ENCODE measurements at regions not wholly inside any gene's neighbourhood (a gene's known extent, or its start where the extent isn't known, plus 50 kb on each side); places are given as distances from the start of the nearest gene placed in this dataset.
A peak's percentile ranks its signal among the peaks of the same experiment; 100 is the strongest.

DNA sequence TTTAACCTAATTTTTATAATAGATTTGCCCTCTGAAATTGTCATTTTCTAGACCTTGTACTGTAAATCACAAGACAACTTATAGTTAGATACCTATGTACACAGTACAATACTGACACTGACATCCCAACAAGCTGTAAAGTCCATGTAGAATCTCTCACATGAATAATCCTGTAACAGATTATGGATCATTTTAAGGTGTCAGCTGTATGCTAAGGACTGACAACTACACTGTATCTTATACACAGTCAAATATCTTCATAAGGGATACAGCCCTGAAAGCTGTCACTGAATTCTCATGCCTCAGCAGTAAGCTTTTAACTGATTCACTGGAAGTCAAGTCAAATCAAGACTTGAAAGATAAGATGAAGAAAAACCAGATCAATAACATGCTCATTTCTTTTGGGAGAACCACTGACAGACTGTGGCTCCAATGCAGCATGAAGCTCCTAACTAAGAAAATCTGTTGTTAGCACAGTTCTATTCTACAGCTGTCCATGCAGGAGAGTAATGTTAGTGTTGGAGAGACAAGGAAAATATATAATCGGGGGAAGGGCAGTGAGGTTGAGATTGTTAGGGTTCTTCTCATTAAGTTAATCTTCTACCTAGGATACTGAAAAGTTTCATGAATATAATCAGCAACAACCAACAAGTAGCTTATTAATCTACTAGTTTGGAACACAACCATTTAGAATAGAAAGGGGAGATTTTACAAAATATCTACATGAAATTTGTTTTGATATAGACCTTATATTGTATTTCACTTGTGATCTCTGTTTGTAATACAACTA, 612.0 kb downstream of the PCDH18 start:
- Mint-ChIP-seq H3K27me3 (ENCODE audit: unreplicated experiment) (no peaks in the 10 kb centered on the region), H3K4me3 (ENCODE audit: unreplicated experiment) (no peak overlapping the region), H3K4me1 (ENCODE audit: low read depth, unreplicated experiment) (peaks cover 7% of the 10 kb centered on the region), H3K27ac (ENCODE audit: unreplicated experiment) (no peak overlapping the region), H3K9me3 (ENCODE audit: unreplicated experiment) (no peaks in the 10 kb centered on the region), H3K36me3 (ENCODE audit: unreplicated experiment) (no peaks in the 10 kb centered on the region)
- TF ChIP-seq, protein P1, sequence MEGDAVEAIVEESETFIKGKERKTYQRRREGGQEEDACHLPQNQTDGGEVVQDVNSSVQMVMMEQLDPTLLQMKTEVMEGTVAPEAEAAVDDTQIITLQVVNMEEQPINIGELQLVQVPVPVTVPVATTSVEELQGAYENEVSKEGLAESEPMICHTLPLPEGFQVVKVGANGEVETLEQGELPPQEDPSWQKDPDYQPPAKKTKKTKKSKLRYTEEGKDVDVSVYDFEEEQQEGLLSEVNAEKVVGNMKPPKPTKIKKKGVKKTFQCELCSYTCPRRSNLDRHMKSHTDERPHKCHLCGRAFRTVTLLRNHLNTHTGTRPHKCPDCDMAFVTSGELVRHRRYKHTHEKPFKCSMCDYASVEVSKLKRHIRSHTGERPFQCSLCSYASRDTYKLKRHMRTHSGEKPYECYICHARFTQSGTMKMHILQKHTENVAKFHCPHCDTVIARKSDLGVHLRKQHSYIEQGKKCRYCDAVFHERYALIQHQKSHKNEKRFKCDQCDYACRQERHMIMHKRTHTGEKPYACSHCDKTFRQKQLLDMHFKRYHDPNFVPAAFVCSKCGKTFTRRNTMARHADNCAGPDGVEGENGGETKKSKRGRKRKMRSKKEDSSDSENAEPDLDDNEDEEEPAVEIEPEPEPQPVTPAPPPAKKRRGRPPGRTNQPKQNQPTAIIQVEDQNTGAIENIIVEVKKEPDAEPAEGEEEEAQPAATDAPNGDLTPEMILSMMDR (IDR thresholded peaks at IDR 0.05; ENCODE audit: partially characterized antibody, unreplicated experiment) = no peak
- no peak for DNase-seq

DNA sequence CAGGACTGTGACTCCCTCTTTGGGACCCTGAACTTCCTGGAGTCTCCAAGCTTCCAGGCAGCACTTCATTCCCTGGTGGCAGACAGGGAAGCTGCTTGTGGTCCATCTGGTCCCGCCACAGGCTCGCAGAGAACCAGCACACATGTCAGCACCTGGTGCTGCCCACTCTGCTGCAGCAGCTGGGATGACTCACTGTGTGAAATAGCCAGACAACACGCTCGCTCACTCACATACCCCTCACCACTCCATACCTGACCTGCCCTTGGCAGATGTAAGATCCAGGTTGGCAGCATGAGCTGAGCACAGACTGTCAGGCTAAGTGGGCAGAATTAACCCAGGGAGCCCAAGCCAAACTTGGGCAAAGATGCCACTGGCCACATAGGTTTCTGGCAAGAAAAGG, 613.5 kb downstream of the PCDH18 start:
- H3K27me3 Mint-ChIP-seq (ENCODE audit: unreplicated experiment) = no peaks in the 10 kb centered on the region
- no peaks in the 10 kb centered on the region for H3K9me3 Mint-ChIP-seq (ENCODE audit: unreplicated experiment)
- DNase-seq = peak; percentile 31
- H3K4me3 Mint-ChIP-seq (ENCODE audit: unreplicated experiment) = no peak overlapping the region
- H3K4me1 Mint-ChIP-seq (ENCODE audit: low read depth, unreplicated experiment) = peaks cover 7% of the 10 kb centered on the region
- H3K36me3 Mint-ChIP-seq (ENCODE audit: unreplicated experiment) = no peaks in the 10 kb centered on the region
- no peak overlapping the region for H3K27ac Mint-ChIP-seq (ENCODE audit: unreplicated experiment)
- TF ChIP-seq, protein P1 (IDR thresholded peaks at IDR 0.05; ENCODE audit: partially characterized antibody, unreplicated experiment) = no peak

DNA sequence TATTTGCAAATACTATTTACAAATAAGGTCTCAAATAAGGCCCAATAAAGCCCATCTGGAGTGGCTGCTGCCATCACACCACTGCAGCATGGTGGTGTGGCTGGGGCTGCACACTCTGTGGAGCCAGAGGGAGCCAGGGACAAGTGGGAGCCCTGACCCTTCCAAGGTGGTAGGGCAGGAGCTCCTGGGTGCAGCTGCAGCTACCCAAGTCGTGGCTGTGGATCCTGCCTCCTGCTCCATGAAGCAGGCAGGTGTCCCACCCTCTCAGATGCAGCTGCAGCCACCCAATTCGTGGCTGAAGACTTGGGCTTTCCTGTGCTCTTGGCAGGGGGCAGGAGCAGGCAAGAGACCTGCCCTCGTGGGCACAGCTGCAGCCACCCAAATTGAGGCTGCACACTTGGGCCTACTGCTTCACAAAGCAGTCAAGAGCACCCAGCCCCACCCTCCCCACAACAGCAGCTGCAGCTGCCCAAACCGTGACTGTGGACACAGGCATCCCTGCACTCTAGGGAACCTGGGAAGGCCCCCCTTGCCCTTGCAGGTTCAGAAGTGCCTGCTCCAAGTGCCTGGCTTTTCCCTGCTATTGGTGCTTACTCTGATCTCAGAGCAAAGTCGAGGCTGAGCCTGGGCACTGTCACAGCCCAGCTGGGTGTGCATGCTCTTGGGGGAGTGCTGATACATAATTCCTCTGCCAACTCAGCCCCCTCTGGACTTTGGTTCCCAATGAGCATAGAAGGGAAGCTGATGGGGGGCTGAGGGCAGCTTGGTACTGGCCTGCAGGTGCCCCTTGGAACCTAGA, 614.8 kb downstream of the PCDH18 start:
- no peak for DNase-seq
- Mint-ChIP-seq H3K27me3 (ENCODE audit: unreplicated experiment) (no peaks in the 10 kb centered on the region), H3K36me3 (ENCODE audit: unreplicated experiment) (no peaks in the 10 kb centered on the region), H3K27ac (ENCODE audit: unreplicated experiment) (no peak overlapping the region), H3K4me1 (ENCODE audit: low read depth, unreplicated experiment) (peaks cover 7% of the 10 kb centered on the region), H3K4me3 (ENCODE audit: unreplicated experiment) (no peak overlapping the region), H3K9me3 (ENCODE audit: unreplicated experiment) (no peaks in the 10 kb centered on the region)
- TF ChIP-seq, protein P1 (IDR thresholded peaks at IDR 0.05; ENCODE audit: partially characterized antibody, unreplicated experiment) = no peak

DNA sequence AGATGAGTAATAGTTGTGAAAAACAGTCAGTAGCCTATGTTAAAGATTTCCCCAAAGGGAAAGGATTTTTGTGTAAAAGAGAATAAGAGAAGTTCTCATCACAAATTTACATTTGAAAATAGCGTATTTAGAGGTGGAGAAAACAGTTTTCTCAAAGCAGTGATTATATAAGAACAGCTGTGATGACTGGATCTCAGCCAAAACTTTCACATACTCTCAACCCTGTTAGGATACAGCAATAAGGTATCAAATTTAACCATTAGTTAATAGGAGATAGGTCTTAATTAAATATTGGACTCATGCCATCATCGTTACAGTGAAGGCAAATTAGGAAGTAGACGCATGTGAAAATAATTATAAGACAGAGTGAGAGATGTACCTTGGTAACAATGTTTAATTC, 622.7 kb downstream of the PCDH18 start:
- H3K27me3 Mint-ChIP-seq (ENCODE audit: unreplicated experiment) = no peaks in the 10 kb centered on the region
- no peaks in the 10 kb centered on the region for H3K36me3 Mint-ChIP-seq (ENCODE audit: unreplicated experiment)
- no peaks in the 10 kb centered on the region for H3K4me1 Mint-ChIP-seq (ENCODE audit: low read depth, unreplicated experiment)
- DNase-seq = no peak
- TF ChIP-seq, protein P1 (IDR thresholded peaks at IDR 0.05; ENCODE audit: partially characterized antibody, unreplicated experiment) = no peak
- no peak overlapping the region for H3K4me3 Mint-ChIP-seq (ENCODE audit: unreplicated experiment)
- no peaks in the 10 kb centered on the region for H3K9me3 Mint-ChIP-seq (ENCODE audit: unreplicated experiment)
- H3K27ac Mint-ChIP-seq (ENCODE audit: unreplicated experiment) = no peak overlapping the region

DNA sequence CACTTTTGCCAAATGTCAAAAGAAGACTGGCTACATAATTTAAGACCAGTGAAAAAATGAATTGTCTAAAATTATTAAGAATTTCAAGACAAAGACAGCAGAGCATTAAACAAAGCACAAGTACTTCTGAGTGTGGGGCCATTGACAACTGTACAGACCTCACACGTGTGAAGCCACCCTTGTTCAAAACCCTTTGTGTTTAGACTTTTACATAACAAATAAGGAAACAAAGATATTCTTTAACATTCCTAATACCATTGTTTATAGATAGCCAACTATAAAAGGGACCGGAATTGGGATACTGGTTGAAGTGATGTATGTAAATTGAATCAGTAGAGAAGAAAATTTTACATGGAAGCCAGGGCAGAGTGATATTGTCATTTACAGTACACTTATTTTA, 624.2 kb downstream of the PCDH18 start:
- Mint-ChIP-seq H3K9me3 (ENCODE audit: unreplicated experiment) (no peaks in the 10 kb centered on the region), H3K36me3 (ENCODE audit: unreplicated experiment) (no peaks in the 10 kb centered on the region), H3K27ac (ENCODE audit: unreplicated experiment) (no peak overlapping the region), H3K27me3 (ENCODE audit: unreplicated experiment) (no peaks in the 10 kb centered on the region), H3K4me1 (ENCODE audit: low read depth, unreplicated experiment) (no peaks in the 10 kb centered on the region), H3K4me3 (ENCODE audit: unreplicated experiment) (no peak overlapping the region)
- TF ChIP-seq, protein P1 (IDR thresholded peaks at IDR 0.05; ENCODE audit: partially characterized antibody, unreplicated experiment) = no peak
- no peak for DNase-seq

Data from glutamatergic neuron (in vitro differentiated cells).